HG02973 (cell line): ENCODE measurements at regions not wholly inside any gene's neighbourhood (a gene's known extent, or its start where the extent isn't known, plus 50 kb on each side); places are given as distances from the start of the nearest gene placed in this dataset.
"Not testable (repeated sequence)": the region's sequence is repeated elsewhere in the genome, so short reads cannot be mapped to it uniquely, and the experiment has no call there.

ENCODE experiments used
- ATAC-seq: cut with Tn5 transposase; IDR thresholded peaks from one replicate; pipeline ENCODE4 v1.9.1; 2021; ENCODE audit warnings: moderate library complexity; ENCODE audit not compliant: unreplicated experiment

DNA sequence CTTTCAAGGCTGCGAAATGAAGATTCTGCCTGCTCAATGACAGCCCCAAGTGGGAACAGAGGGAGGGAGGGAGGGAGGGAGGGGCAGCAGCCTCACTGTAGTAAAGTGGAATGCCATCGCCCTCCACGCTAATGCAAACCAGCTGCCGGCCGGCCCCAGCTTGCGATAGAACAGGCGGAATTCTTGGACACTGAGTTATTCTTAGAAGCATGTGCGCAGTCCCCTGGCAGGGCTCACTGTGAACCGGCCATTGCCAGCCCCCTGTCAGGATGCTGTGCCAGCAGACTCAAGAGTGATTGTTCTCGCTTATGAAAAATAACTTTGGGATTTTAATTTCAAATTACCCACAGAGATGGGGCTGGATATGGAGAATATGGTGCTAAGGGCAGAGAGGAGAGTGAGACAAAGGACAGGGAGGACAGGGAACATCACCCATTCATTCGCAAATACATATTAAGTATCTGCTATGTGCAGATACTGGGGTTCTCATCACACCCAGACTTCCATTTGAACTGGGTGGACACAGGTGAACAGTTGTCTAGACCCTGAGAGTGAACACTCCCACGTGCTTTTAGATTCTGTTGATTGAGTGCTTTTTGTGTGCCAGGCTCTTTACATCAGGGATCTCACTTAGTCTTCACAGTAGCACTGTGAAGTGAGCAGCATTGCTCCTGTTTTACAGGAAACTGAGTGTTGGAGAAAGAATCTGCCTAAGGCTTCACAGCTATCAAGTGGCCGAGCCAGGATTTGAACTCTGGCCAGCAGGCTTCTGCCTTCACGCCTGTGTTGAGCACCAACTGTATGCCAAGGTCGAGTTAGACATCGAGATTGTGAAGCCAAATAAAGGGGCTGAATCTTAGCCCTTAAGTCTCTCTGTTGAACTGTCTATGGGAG lies 192.9 kb downstream of the C12orf75 start:
- no peak for ATAC-seq

DNA sequence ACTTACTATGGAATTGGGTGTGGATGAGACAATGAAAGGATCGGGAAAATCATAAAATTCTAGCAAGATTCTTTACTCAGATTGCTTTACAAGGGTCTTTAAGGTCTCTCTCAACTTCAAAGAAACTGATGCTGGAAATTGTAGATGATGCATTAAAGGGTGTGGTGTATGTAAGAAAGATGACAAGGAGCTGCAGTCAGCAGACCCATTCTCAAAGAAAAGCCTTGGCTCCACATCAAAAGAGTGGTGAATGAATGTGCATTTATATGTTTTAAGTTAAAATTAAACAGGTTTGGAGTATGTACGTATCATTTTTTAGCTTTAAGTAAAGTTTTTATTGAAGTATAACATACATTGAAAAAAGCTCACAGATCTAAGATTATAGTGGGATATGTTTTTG lies 194.5 kb downstream of the C12orf75 start:
- ATAC-seq: no peak

DNA sequence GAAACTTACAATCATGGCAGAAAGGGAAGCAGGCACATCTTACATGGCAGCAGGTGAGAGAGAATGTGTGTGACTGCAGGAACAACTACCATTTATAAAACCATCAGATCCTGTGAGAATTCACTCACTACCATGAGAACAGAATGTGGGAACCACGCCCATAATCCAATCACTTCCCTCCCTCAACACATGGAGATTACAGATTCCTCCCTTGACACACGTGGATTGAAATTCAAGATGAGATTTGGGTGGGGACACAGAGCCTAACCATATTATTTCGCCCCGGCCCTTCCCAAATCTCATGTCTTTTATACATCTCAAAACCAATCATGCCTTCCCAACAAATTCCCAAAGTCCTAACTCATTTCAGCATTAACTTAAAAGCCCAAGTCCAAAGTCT lies 203.6 kb downstream of the C12orf75 start:
- no peak for ATAC-seq

DNA sequence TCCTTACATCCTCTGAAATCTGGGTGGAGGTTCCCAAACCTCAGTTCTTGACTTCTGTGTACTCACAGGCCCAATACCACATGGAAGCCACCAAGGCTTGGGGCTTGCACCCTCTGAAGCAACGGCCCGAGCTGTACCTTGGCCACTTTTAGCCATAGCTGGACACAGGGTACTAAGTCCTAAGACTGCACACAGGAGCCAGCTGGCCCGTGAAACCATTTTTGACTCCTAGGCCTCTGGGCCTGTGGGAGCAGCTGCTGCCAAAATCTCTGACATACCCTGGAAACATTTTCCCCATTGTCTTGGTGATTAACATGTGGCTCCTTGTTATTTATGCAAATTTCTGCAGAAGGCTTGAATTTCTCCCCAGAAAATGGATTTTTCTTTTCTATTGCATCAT lies 204.5 kb downstream of the C12orf75 start:
- not testable (repeated sequence) for ATAC-seq

DNA sequence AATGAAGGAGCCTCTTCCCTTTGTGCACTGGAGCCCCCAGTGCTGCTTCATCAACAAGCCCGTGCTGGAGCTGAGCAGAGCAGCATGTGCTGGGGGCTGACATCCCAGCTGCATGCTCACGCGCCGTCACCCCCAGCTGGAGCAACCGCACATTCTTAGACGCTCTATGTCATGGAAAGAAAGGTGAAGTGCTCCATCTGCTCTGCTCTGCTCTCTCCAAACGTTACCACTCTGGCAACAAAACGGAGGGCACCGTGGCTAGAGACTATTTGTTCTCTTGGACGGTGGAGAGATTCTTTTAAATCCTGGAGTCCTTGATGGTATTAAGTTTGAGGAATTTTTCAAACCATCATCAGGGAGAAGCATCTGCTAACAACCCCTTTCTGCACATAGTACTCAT lies 208.4 kb downstream of the C12orf75 start:
- no peak for ATAC-seq

DNA sequence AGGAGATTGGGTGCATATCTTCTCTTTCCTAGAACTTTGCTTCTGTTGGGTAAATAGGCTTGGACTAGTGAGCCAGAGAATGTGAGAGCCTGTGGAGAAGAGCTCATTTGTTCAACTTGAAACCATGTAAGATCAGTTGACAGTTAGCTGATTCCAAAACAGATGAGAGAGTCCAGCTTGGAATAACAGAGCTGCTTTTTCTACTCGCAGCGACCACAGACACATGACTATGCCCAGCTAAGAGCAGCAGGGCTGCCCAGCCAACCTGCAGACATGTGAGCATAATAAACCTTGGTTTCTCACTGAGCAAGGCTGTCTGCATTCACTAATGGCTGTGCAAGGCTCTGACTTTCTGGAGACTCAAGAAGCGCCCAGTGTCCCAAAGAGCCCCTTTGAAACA lies 209.2 kb downstream of the C12orf75 start:
- ATAC-seq: no peak

DNA sequence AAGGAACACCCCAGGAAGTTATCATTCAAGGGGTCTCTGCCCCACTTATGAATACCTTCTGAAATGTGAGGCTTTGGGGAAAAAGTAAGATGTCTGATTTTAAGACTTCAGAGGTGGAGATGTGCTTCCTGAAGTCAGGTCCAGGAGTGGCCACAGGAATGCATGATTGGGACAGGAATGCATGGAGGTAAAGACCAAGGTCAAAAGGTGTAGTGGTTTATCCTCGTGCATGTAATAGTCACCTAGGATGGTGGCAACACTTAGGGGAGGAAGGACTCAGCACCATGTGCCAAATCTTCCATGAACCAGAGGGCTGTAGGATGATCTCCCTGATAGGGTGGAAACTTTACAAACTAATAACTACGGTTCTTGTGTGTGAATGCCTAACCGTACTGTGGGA lies 217.3 kb downstream of the C12orf75 start:
- ATAC-seq: no peak

DNA sequence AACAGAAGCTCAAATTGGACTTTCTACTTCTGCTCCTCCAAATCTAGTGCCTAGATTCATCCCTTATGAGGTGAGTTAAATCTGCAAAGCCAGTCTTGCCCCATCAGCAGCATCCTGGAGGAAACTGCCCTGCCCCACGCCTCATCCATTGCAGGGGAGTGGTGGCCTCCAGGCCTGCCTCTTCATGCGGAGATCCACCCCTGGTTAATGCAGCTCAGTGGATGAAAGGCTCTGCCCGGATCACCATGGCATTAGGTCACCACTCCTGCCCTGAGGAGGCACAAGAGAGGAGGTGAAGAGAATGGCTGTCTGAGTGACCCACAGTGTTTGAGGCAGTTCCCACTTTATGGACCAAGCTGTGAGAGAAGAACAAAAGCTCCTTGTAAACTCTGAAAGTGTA lies 218.1 kb downstream of the C12orf75 start:
- no peak for ATAC-seq

DNA sequence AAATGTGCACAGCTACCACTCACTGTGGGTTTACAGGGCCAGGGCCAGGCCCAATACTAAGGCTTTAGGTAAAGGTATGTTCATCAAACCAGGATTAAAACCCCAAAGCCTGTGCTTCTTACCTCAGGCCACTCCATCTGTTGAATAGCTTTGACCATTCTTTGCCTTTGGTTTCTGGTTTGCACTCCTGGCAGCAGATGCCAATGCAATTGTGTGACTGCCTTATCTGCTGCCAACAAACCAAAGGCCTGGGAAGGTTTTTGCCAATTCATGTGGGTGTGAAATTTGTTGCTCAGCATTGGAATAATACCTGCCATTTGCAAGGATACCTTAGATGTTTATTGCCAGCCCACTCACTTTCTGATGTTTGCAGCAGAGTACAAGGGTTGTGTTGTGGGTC lies 221.6 kb downstream of the C12orf75 start:
- no peak for ATAC-seq

DNA sequence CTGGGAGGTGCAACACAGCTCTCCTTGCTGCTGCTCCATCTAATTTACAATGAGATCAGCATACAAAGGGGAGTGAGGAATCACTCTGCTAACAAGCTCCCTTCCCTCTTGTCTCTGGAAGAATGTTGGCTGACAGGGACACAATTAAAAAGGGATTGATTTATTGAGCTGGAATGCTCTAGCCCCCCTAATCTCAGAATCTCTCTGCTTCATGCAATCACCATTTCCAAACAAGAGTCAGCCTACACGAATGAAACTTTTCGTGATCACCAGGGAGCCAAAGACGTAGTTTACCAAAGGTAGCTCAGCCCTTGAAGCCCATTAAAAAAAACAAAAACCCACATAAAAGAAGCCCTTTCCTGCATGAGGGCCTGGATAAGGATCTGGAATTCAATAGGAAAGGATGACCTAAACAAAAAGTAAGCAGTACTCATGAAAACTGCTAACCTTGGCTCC lies 223.8 kb downstream of the C12orf75 start:
- no peak for ATAC-seq

DNA sequence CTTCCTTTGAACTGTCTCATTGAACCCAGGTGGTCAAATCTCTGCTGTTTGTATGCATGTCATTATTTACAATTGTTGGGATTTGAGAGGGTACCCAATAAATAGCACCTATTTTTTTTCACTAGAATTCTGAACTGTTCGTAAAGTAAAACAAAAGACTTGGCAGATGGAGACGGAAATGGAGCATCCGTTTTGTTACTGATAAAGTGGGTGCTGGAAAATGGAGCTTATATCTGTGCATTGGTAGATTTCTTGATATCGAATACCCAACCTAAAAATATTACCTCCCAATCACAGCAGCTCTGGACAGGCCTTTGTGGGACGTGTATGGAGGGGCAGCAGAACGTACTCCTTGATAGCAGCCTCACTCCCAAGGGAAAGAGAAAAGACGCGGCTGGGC lies 224.4 kb downstream of the C12orf75 start:
- no peak for ATAC-seq

DNA sequence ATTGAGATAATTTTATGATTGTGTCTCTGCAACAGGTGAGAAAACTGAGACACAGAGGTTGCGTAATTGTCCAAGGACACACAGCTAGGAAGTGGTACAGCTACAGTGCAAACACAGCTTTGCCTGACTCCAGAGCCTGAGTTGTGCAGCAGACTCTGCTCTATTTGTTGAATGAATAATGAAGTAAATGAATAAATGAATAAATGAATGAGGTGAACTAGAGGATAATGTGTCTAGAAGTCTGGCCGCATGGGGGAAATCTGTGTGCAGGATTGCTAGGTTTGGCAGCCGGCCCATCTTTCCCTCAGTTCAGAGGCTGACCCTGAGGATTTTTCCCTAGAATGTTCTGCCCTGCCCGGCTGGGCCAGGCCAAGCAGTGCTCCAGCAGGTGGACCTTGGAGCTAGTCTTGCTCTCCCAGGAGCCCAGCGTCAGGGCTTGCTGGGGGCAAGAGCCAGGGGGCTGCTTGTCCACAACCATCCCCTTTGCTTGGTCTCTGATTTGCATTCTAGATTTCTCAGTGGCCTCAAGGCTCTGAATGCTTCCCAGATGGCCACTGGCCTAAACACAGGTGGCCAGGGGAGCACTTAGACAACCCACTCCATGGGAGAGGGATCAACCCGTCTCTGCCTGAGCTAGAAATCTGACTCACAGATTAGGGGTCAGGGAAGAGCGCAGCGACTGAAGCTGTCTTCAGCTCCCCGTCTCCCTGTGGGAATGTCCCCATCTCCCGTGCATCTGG lies 225.2 kb downstream of the C12orf75 start:
- ATAC-seq: no peak

DNA sequence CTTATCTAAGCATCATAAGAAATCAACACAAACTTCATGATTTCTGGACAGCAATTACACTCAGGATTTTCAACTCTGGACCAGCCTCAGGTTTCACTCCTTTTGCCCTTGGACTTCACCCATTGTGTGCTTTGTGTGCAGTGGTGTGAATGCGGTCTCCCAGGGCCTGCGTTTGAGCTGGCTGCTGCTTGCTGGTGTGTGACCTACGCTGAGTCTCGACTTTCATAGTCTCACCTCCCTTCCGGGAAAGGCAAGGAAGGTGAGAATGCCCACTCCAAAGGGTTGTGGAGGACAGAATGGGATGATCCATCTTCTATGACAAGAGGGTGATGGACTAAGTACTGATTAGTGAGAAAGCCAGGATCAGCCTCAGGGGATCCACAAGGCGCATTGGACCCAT lies 228.8 kb downstream of the C12orf75 start:
- ATAC-seq: no peak

DNA sequence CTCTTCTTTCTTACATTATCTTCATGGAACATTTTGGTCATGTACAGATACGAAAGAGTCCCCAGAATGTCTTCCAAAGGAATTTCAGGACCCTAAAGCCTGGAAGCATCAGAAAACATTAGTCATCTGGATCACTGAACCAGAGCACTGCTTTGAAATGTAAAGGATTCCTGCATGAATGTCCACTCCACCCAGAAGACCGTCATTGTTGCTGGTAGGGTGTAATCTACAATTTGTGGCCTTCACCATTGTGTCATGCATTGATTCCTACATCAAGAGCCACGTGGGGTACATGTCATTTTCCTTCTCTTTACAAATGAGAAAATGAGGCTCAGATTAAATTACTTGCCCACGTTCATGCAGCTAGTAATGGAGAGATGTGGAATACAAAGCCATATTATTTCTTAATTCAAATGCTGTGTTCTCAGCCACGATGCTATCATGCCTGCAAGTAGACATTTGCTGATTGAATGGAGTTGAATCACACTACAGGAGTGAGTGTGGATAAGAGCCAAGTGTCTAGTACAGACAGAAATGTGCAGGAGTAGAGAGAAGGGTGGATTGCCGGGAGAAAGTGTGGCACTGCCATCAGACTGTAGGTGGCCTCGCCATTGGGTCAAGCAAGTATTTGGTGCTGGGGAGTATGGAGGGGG lies 231.2 kb downstream of the C12orf75 start:
- ATAC-seq: no peak

DNA sequence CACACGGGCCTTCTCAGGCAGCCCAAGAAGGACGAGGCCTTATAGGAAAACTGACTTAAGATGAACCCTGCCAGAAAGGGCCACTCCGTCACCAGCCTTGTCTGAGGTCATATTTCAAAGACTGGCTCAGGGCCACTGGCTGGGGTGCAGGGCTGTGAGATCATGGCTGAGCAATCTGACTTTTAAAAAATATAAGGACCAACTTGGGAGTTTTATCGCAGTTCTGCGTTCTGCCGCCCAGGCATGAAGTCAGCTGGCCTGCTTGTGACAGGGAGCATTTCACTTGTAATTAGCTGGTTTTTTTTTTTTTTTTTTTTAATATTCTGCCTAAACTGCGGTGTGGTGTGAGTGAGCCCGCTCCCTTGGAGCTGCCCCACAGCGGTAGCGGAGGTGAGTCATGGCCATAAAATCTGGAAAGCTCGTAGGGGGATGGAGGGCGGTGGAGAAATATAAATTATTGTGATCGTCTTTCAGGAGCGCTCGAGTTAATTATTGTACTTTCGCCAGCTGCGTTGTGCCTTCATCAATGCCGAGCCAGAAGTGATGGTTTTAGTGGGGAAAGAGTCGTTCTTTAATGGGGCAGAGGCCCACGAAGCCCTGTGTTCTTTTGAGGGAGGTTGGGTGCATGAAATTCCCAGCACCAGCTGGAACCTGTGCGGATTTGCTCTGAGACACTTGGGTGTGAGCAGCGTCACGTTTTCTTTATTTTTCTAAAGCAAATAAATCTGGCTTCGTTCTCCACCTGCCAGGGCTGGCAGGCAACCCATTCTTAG lies 231.9 kb downstream of the C12orf75 start:
- ATAC-seq: no peak

DNA sequence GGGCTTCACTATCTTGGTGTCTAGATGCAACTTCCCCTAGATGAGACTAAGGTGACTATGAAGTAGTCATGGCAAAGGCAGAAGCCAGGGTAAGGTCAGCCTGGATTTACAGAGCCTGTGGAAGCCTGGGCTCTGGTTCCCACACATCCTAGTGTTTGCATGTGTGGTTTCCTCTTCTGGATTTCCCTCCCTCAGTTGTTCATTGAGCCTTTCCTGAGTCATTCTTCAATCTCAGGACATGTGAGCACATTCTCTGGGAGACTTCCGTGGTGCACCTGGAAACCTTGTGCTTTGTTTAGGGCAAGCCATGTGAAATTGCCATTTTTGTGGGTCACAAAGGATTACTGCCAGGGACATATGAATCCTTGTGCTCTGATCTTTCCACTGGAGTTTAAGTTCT lies 236.6 kb downstream of the C12orf75 start:
- no peak for ATAC-seq

DNA sequence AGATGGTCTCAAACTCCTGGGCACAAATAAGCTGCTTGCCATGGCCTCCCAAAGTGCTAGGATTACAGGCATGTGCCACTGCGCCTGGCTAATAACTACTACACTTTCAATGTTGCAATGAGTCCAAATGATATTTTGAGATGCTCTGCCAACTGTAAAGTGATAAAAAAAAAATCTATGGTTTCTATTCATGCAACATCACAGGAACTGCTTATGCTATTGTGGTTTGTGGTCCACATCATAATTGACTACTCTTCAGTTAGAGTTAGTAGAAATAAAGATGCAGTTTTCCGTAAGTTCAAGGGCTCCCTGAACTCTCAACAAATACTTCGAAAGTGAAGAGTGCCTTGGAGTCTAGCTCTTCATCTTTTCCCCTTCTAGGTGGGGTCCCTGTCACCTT lies 239.4 kb downstream of the C12orf75 start:
- ATAC-seq: no peak

DNA sequence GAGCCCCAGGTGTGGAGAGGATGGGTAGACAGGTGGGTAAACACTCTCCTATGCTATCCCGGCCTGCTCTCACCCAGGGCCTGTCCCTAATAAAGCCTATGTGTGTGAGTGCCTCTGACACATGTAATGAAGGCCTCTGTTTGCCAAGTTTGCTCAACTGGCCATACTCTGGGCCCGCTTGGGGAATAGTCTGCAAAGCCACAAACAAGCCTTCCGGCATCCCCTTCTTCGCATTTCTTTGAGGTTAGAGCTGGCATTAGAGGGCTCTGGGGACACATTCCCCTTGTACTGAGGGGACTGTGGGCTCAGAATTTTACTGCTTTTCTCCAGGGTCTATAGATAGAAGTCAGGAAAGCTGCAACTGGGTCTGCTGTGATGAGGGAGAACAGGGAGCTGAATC lies 240.5 kb downstream of the C12orf75 start:
- ATAC-seq: no peak

DNA sequence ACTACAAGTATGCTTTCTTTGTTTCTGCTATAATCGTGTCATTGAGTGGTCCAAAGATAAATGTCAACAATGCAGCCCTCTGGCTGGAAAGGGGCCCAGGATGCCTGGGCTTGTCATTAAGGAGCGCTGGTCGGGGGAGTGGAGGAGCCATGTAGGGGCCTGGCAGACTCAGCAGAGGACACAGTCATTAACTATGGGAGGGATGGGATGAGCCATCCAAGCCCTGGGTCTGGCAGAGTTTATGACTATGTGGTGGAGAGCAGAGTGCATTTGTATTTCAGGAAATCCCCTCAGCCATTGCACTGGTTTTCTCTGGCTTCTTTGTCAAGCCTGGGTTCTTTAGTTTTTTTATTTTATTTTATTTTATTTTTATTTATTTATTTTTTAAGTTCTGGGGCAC lies 243.1 kb downstream of the C12orf75 start:
- no peak for ATAC-seq

DNA sequence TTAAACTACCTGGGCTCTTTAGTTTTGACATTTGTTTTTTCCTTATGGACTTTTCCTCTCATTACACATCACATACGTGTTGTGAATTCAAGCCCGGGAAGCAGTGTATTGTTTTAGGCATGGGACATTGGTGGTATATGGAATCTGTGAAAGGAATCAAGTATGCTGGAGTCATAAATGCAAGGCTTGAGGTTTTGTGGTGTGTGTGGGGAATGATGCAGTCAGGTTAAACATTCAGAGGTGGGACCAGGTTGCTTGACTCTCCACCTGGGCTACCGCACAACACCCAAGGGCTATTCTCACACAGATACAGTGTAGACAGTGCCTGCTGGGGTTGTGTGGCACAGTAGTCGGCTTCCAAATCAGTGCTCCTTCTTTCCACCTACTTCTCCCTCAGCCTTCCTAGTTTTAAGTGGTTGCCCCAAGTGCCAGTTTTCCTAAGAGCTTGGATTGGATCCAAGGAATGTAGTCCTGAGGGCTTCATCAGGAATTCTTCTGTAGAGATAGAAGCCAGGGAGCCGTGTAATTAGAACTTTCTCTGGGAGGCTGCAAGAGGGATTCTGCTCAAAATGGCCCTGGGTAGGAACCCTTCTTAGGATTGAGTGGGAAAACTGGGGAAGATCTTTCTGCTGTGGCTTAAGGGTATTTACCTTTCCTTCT lies 243.7 kb downstream of the C12orf75 start:
- no peak for ATAC-seq
